Activated CD4-positive, alpha-beta T cell treated with anti-CD3 and anti-CD28 coated beads for 24 hours (primary cell): ENCODE measurements at regions not wholly inside any gene's neighbourhood (a gene's known extent, or its start where the extent isn't known, plus 50 kb on each side); places are given as distances from the start of the nearest gene placed in this dataset.
"Not testable (repeated sequence)": the region's sequence is repeated elsewhere in the genome, so short reads cannot be mapped to it uniquely, and the experiment has no call there.

Experiments
- DNase-seq, 2 donors: peaks; one replicate each; pipeline ENCODE4 v3.0.0-alpha.2; 2020; ENCODE audit warnings: low read depth in 2 of 2

DNA sequence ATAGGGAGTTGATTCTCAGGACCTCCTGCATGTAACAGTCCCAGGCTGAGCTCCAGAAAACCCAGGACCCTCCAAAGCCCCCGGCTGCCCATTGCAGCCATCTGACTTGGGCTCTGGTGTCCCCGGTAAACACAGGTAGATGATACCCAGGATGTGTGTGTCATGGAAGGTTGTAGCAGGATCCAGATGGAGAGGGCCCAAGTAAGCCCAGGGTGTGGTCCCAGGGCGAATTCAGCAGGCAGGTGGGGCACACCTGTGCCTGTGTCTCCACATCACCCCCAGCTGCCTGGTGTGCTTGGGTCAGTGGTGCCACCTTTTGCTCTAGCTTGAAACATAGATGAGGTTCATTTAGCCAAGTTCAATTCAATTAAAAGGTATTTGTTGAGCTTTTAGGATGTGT is 524.1 kb downstream of the GLRX3 start:
- DNase-seq, result no peak

DNA sequence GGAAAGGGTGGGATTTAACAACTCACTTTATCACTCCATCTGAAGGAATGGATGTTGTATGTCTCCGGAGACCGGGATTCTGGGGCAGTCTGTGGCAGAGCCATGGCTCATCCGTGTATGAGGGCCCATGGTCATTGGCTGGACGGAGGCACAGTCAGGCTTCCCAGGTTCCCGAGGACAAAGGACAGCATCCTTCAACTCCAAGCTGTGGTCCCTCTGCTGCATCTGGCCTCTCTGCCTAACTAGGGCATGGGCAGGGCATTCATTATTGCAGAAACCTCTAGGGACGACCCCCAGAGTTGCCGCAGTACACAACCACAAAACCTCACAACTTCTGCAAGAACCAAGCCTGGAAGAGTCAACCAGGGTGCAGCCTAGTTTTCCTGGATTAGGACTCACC is 525.2 kb downstream of the GLRX3 start:
- DNase-seq, result no peak

DNA sequence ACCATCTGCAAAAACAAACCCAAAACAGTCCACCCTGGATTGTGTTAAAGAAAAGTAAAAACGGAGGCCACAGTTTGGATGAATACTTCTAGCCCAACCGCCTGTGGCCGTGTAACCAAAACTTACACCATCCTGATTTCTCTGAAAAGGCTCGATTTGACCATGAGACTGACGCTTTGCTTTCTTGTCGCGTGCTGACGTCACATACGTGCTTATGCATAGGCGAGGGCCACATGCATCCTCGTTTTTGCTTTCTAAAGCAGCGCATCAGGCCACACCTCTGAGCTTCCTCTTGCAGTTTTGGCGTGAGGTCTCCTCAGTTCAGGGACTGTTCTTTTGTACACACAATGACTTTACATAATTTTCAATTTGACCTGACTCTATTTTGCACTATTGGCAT is 526.6 kb downstream of the GLRX3 start:
- no peak for DNase-seq

DNA sequence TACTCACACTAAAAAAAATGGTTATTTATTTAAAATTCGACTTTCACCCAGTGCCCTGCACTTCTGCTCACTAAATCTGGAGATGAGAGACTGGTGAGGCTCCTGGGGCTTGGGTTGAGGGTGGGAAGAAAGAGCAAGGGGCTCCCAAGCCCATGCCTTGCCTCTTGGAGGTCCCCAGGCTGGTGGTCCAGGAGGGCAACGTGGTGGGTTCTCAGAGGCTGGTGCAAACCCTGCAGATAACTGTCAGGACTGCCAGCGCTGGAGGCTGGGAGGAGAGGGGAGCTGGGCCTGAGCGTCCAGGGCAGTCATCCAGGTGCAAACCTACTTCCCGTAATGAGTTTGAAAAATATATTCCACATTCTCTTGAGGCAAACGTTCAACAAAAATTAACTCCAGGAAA is 528.3 kb downstream of the GLRX3 start:
- no peak for DNase-seq

DNA sequence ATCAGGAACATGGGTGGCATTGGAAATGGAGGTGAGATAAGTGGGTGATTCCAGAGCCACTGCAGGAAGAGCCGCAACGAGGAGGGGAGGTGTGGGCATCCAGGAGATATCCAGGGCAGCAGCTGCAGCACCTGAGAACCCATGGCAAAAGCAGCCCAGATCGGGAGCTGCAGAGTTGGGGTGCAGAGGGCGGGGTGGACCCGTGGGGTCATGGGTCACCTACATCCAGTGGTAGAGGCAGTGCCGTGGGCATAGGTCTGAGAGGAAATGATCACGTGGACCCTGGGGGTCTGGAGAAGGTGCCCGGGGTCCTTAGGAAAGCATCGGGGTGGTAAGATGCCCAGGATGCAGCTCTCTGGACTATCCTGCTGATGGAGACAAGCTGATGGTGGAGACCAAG is 530.0 kb downstream of the GLRX3 start:
- no peak for DNase-seq

DNA sequence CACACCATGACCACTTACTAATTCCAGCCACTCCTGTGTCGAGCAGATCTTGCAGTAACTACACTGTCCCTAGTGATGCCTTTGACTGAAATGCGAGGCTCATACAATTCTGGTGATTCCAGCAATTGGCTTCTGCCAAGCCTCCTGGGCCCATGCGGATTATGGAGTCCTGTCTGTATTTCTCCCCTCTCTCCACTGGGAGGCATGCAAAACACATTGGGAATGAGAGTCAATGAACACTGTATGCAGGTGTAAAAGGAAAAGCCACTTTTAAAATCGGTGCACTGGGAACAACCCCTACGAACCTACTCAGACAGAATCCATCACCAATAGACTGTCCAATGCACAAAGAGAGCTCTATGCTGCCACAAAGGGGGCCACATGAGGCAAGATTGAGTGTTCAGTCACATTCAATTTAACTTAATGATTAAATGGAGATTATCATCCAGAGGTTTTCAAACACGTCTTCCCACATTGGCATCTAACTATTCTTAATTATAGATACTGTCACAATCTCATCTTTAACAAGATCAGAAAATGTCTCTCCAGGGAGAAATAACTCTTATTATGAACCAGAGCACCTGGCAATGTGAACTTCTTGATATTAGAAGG is 550.6 kb downstream of the GLRX3 start:
- no peak for DNase-seq

DNA sequence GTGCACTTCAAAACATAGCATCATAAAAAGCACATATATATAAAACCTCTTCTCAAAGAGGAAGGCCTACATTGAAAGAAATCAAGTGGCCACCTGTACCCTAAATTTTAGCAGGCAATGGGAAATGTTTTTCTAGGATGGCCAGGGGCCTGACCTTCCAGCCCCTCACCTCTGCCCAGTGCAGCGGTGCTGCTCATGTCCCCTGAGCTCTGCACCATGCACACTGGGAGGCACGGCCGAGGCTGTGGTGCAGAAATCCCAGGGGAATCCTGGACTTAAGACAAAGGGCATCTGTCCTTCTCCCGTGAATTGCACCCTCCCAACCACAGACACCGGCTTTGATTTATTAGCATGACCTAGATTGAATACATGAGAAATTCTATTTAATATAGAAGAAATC is 551.4 kb downstream of the GLRX3 start:
- no peak for DNase-seq

DNA sequence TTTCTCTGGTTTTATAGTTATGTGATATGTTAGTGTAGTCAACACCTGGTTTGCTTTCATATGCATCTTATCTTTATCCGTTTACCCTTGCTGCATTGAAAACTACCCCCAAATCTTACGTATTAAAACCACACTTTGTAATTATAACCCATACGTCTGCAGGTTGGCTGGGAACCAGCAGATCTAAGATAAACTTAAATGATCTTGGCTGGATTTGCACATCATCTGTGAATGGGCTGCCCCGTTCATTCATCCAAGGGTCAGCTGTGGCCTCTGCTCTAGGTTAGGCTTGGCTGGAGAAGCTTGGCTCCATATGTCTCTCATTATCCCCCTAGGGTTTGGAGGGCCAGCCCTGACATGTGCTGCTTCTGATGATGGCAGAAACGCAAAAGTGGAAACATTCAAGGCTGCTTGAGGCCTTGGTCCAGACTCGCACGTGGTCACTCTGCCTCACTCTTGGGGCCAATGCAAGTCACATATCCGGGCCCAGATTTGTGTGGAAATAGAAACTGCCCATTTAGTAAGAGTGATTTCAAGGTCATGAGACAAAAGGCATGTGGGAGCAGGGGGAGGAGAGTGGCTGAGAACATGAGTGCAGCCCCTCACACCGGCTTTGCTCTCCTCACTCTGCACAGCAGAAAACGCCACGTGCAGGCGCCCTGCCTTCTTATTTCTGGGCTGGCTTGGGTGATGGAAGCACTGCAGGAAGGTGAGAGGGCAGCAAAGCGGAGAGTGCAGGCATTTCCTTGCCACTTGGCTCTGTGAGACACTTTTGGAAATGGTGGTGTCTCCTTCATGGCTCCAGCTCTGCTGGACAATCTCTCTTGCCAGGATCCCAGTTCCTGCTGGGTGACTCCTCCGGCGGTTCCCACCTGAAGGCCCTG is 553.8 kb downstream of the GLRX3 start:
- DNase-seq, result no peak

DNA sequence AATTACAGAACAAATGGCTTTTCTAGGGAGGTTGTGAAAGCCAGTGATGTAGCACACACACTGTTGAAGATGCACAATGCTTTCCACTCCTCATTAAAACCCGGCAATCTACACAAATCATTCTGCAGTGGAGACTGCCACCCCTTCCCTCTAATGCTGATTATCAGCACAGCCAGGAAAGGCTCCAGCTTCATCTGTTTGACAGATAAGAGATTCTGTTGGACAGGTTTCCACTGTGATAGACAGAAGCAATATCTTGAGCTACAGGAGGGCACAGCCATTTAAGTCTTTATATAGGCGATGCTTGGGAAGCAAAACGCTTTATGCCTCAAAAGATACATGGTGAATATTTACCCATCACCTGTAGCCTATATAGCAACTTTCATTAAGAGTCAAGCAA is 555.6 kb downstream of the GLRX3 start:
- DNase-seq, result no peak

DNA sequence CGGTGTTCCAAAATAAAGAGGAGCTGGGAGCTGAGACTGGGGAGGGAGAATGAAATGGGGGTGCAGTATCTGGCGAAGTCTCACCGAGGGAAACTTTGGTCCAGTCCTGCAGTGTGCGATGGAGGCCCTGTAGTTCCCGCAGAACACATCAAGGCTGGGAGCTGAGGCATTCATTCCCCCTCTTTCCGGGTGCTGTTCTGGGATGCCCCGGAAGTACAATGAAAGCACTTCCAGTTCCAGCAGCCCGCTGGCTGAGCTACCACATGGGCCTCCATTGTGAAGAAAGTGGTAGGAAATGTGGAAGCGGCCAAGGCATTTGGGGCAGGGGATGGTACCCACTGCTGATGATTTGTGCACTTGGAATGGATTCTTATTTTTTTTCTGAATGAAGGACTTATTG is 560.7 kb downstream of the GLRX3 start:
- no peak for DNase-seq

DNA sequence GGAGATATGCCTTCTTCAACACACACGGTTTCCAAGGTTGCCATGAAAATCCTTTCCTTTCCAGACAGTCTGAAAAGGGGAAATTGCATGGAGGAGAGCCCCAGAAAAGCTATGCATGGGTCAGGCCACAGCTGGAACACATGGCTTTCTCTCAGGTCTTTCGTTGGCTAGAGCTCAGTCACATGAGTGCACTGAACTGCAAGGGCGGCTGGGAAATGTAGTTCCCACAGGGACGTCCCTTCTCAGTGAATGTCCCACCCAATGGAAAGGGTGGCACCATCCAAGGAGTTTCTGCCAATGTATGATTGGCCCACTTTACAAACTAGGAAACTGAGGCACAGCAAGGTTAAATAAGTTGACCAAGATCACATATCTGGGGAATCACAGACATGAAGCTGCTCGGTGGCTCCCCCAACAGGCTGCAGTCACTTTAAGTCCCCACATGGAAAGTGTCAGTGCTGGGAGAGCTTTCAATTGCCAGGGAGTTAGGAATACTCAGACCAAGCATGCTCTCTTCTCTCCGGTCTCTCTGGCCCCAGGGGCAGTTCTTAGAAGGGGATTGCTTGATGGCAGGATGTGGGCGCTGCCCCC is 571.3 kb downstream of the GLRX3 start:
- no peak for DNase-seq

DNA sequence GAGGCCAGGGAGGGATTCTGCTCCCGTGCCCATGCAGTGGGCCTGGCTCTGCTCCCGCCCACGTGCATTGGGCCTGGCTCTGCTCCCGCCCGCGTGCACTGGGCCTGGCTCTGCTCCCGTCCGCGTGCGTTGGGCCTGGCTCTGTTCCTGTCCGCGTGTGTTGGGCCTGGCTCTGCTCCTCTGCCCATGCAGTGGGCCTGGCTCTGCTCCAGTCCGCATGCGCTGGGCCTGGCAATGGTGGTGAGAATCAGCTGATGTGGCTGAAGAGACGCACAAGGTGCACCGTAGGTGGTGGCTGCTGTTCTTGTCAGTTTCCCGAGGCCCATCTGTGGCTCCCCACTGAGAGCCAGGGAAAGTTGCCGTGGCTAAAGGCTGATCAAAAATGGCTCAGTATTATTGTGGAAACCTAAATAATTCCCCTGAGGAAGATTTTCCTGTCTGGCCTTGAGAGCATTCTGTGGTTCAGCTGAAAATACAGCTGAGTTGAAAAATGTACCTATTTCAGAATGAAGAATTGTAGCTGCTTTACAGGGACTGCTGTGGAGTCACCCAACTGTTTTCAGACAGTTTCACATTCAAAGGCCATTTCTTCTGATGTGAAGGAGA is 572.4 kb downstream of the GLRX3 start:
- no peak for DNase-seq

DNA sequence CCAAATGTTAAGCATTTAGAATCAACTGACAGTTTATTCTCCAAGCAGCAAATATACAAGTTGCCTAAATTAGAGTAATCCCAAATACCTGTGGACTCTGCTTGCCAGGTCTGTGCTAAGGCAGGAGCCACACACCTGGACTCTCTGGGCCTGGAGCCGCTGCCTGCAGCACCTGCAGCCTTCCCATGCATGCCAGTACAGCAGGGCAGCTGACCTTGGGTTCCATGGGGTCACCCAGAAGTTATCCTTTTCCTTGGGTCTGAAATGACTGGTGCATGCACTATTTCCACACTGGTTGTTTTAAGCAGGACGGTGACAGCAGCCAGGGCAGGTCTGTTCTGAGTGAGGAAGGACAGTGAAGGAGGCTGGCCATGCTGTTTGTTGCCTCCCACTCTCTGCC is 573.2 kb downstream of the GLRX3 start:
- DNase-seq, result no peak

DNA sequence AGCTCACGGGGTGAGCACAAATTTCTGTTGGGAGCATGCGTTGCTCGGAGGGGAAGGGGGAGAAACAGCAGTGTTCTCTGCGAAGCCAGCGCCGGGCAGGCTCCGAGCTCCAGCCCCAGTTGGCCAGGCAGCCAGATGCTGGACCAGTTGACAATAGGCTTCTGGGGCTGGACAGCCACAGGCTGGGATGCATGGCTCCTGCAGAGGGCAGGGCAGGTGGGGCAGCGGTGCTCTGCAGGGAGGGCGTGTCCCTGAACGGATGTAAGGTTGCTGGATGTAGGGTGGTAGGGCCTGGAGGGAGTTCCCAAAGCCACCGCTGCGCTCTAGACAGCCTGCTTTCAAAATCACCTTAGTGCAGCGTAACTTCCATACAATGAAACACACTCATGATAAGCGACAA is 574.9 kb downstream of the GLRX3 start:
- no peak for DNase-seq

DNA sequence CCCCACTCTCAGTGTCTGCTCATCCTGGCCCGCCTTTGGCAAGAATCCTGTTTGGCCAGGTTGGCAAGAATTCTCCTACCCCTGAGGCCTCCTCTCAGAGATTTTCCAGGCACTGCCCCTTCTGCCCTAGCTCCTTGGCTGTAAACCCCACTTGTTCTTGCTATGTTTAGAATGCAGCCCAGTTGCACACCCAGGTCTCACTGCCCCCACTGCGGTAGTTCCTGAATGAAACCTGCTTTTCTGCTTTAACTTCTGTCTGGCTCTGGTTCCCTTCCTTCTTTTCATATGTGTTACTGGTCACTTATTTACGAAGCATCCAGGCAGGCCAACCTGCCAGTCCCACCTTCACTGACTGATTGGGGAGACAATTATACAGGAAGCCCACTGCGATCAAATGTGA is 576.9 kb downstream of the GLRX3 start:
- DNase-seq, result no peak

DNA sequence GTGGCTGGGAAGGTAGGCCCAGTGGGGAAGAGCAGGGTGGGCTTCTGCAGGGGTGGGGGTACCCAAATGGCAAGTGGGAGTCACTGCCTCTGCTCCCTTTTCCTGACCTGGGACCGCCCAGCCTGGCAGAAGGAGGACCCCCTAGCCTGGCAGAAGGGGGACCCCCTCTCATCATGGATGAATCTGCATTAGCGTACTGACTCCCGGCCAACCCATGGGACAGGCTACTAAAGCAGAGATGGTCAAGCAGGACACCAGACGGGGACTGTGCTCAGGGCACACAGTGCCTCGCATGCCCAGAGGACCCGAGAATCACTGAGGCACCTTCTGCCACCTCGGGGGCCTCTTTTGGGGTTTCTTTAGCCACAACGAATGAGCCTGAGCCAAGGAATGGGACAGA is 577.5 kb downstream of the GLRX3 start:
- no peak for DNase-seq

DNA sequence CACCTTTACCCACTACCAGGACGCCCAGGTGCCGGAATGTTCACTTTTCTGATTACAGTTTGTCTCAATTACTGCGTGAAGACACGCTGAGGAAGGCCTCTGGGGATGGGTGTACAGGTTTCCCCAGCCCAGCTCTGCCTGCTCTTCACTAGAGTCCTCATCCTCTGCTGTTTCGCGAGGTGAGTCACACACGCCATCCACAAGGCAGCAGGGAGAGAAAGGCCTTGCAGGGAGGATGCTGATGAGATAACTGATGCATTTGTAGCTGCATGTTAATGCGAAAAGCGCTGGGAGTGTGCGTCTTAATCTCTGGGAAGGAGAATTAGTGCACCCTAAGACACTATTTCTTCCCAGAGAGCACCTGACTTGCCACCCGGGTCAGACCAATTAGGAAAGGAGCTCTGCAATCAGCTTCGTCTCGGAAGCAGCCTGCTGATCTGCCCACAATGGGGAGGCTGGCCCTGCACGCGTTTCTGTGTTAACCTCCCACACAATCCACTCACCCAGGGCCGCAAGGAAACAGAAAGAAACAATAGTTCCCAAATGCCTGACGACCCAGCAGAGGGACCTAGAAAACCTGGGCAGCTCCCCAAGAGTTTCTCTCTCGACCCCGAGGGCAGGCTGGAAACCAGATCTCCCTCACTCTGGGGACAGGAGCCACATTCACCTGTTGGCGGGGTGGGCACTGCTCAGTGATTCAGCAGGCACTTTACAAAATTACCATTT is 578.7 kb downstream of the GLRX3 start:
- DNase-seq, result no peak

DNA sequence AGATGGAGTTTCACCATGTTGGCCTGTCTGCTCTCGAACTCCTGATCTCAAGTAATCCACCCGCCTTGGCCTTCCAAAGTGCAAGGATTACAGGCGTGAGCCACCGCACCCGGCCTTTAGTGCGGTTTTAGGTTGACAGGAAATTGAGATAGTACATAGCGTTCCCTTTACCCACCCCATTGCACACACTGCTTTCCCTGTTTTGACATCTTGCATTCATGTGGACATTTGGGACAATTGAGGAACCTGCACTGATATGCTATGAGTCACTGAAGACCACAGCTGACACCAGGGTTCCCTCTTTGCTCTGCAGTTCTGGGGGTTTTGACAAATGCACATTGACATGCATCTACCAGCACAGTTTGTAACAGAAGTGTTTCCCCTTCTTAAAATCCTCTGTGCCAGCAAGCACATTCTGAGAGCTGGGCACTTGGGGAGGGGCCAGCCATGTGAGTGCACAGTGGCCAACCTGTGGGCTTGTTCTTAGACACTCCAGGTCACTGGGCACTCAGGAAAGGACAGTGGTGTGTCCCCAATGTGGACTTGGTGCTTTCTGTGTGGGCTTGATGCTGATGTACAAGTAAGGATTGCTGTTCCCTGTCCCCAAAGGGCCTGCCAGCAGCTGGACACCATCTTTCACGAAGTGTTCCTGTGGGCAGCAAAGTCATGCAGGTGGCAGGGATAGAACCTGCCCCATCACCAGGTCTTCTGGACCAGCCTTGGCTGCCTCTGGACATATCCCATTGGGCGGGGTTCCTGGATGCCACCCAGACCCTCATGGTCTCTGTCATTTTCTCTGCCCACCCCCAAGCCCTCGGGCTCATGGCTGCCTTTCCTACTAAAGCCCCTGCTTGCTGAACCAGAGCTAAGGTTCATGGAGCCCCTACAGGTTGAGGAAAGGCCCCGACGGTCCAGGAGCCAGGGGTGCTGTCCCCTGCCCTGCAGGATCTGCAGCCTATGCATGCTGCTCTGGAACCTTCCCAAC is 579.8 kb downstream of the GLRX3 start:
- no peak for DNase-seq

DNA sequence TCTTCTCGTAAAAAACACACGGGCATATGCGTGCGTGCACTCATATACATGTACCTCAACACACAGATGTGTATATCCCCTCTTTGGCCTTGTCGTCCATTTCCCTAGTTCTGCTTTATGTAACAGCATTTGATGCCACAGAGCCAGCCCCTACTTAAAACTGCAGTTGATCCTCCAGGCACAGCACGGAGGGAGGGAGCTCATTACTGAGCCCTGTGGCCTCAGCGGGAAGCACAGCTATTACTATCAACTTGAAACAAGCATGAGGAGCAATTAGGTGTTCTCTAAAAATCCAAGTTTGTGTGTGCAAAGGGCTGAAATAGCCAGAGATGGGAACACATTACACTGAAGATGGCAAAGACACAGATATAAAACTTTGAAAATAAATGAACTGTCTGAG is 580.9 kb downstream of the GLRX3 start:
- DNase-seq, result no peak

DNA sequence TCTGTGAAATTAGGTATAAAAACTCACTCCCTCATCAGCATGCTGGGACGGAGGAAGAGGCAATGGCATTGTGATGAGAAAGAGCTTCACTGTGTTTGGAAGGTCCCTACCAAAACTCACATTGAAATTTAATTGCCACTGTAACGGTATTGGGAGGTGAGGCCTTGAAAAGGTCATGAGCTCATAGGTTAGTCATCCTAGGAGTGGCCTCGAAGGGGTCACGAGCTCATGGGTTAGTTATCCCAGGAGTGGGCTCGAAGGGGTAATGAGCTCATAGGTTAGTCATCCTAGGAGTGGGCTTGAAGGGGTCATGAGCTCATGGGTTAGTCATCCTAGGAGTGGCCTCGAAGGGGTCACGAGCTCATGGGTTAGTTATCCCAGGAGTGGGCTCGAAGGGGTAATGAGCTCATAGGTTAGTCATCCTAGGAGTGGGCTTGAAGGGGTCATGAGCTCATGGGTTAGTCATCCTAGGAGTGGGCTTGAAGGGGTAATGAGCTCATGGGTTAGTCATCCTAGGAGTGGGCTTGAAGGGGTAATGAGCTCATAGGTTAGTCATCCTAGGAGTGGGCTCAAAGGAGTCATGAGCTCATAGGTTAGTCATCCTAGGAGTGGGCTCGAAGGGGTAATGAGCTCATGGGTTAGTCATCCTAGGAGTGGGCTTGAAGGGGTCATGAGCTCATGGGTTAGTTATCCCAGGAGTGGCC is 582.7 kb downstream of the GLRX3 start:
- DNase-seq, result not testable (repeated sequence)
